GM12892 (cell line): ENCODE measurements at regions not wholly inside any gene's neighbourhood (a gene's known extent, or its start where the extent isn't known, plus 50 kb on each side); places are given as distances from the start of the nearest gene placed in this dataset.

Source experiments
- POLR2A ChIP-seq: IDR thresholded peaks from 2 replicates; pipeline ENCODE4 v1.6.1; 2011; ENCODE audit warnings: low read depth, low read length, control low read depth
- POLR2AphosphoS5 ChIP-seq: IDR thresholded peaks from 2 replicates; pipeline ENCODE4 v1.6.1; 2011; ENCODE audit warnings: low read depth, low read length, control low read depth
- TAF1 ChIP-seq: IDR thresholded peaks from 2 replicates; pipeline ENCODE4 v1.6.1; 2011; ENCODE audit warnings: low read depth, mild to moderate bottlenecking, control low read depth, low read length, borderline replicate concordance

GRCh38 chr5:30686530-30686929, 507.0 kb upstream of the CDH6 start:
- no peak for TF ChIP-seq TAF1
- no peak for TF ChIP-seq POLR2AphosphoS5
- no peak for TF ChIP-seq POLR2A
